Retina (tissue), 1 donor: ENCODE measurements at regions not wholly inside any gene's neighbourhood (a gene's known extent, or its start where the extent isn't known, plus 50 kb on each side); places are given as distances from the start of the nearest gene placed in this dataset.

Source experiments
- DNase-seq: peaks from one replicate; pipeline ENCODE4 v3.0.0-alpha.2; 2016

- no peak for DNase-seq
Observed at GRCh38 chr10:120382360-120382759, 74.7 kb upstream of the PLPP4 start.

DNA sequence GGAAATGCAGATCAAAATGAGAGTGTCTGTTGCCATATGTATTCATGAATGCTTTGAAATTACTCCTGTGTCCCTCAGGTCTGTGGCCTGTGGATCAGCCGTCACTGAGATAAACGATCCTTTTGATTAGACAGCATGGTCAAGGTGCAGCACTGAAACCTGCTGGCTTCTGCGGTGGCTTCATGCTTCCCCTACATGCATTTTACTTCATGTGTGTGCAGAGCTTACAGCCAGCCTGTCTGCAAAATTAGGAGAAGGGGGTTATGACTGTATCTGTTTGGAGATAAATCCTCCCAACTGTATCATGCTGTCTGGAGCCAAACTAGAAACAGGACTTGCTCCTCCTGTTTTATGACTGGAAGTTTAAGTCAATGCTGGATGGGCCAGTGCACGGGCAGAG, 71.0 kb upstream of the PLPP4 start:
- DNase-seq, result peak; percentile 16

GRCh38 chr10:120386896-120387295, 70.1 kb upstream of the PLPP4 start:
- no peak for DNase-seq

DNA sequence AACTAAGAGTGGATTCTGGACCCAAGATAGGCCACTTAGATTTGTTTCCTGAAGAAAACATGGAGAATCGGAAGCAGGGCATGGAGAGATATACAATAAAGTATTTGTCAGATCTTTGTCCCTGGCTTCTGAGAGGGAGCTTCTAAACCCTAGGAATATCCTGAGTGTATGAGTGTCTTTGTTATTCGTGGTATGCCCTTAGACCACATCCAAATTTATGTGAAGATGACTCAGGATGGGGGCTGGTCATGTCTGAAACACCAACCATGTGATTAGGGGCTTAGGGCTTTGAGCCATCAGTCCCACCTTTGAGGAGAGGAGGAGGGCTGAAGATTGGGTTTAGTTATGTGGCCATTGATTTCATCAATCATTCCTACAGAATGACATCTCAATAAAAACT, 69.7 kb upstream of the PLPP4 start:
- DNase-seq, result no peak

DNA sequence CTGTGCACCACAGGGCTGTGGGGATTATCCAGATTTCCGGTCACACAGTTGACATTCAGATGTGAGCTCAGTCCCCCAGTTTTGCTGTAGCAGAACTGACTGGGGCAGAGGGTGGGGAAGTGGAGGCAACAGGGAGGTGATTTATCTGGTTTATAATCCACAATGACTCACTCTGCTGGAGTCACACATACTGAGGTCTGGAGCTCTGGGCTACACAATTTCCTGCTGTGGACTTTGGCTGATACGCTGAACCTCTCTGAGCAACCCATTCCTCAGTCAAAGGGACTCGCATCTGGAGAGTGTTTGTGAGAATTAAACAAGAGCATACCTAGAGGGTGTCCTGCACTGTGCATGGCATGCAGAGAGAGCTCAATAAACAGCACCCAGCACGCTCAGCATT, 64.8 kb upstream of the PLPP4 start:
- no peak for DNase-seq

DNA sequence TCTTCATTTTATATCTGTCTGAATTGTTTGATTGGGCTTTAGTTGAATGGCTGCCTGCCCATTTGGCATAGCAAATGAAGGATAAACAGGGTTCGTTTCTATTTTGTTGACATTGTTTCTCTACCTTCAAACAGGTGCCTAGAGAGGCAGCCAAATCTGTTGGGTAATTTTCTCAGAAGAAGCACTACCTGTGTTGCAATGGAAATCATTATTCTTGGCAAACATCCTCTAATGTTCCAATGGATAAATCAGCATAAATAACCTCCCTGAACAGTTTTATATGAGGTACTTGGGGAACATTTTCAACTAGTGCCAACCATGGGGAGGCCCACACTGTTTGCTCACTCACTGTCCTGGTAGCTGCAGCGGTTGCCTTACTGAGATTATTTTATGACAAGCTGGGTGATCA, 64.4 kb upstream of the PLPP4 start:
- no peak for DNase-seq

DNA sequence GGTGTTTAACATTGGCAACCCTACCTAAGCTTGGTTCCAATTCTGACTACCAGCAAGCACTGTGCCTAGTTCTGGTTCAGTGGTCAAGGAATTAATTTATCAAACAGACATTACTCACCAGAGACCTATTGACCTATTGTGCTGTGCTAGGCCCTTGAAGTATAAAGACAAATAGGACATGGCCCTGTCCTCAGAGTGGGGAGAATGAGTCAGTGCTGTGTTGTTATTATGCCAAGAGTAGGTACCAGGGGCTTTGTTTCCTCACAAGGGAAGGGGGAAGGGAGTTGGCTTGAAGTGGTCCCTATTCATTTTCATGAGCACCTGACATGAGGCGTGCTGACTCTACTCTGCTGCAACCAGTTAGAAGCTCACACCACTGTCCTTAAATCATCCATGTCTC, 62.6 kb upstream of the PLPP4 start:
- DNase-seq, result no peak

- DNase-seq, result no peak
Observed at GRCh38 chr10:120396228-120396627, 60.8 kb upstream of the PLPP4 start.

DNA sequence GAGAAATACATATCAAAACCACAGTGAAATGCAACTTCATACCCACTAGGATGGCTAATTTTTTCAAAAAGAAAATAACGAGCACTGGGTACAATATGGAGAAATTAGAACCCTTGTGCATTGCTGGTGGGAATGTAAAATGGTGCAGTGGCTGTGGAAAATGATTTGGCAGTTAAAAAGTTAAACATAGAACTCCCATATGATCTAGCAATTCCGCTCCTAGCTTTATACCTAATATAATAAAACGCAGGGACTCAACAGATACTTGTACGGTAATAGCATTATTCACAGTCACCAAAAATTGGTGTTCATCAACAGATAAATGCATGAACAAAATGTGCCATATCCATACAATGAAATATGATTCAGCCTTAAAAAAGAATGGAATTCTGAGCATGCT, 58.8 kb upstream of the PLPP4 start:
- DNase-seq, result no peak

- DNase-seq, result no peak
Observed at GRCh38 chr10:120400601-120401000, 56.4 kb upstream of the PLPP4 start.

DNA sequence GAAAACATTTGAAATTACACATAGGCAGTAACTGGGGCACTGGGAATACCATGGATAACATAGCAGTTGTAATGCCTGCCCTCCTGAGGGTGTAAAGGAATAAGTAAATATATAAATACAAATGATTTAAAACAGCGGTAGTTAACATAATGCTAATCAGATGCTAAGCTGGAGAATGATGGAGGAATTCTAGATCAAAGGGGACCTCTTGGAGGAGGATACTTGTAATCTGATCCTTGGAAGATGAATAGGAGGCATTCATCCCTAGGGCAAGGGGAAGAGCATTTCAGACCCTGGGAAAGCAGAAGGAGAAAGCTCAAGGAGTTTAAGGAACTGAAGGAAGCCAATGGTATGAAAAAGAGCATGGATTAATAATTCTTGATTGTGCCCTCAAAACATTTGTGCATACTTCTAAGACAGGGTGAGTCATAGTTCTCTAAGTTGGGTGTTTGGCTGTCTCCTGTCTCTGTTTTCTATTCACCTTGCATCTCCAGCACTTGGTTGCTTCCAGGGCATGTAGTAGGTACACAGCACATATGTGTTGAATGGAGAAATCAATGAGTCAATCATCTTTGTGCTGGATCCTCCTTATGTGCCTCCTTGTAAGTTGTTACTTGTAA, 54.8 kb upstream of the PLPP4 start:
- no peak for DNase-seq

DNA sequence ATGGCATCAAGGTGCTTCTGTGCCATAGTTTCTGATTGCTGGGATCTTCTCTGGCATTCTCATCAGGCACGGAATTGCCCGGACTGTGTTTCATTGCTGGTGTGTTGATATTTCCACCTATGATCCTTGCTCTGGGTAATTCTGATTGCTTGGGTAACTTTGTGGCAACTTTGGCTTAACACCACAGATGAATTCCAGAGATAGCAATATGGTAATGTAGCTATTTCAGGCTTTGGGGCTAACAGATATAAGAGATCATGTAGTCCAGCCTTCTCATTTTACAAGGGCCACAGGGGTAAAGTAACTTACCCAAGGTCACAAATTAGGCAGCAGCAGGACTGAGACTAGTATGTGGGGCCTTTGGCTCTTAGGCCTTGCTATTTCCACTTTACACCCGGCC, 53.9 kb upstream of the PLPP4 start:
- DNase-seq, result no peak

DNA sequence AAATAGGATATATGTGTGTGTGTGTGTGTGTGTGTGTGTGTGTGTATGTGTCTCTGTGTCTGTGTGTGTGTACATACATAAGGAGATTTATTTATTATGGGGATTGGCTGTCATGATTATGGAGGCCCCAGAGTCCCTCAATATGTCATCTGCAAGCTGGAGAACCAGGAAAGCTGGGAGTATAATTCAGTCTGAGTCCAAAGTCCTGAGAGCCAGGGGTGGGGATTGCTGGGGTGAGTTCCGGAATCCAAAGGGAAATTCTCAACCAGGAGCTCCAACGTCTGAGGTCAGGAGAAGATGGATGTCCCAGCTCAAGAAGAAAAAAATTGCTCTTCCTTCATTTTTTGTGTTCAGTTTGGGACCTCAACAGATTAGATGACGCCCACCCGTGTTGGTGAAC, 50.7 kb upstream of the PLPP4 start:
- DNase-seq, result no peak
